ENCODE measurements at regions not wholly inside any gene's neighbourhood (a gene's known extent, or its start where the extent isn't known, plus 50 kb on each side); places are given as distances from the start of the nearest gene placed in this dataset.
A peak's percentile ranks its signal among the peaks of the same experiment; 100 is the strongest.

GRCh38 chr13:44068169-44068568 is 188.5 kb downstream of the LACC1 start:
- ATAC-seq, result no peak
- H3K27ac Mint-ChIP-seq, result no peak overlapping the region
- peaks cover 7% of the 10 kb centered on the region for H3K4me1 Mint-ChIP-seq
- H3K4me3 Mint-ChIP-seq, result no peak overlapping the region
- H3K36me3 Mint-ChIP-seq (ENCODE audit: low read depth), result peaks cover 2% of the 10 kb centered on the region
- no peak for DNase-seq
- peaks cover 17% of the 10 kb centered on the region for H3K27me3 Mint-ChIP-seq
- H3K9me3 Mint-ChIP-seq, result peaks cover 20% of the 10 kb centered on the region

GRCh38 chr13:44068737-44069136 is 189.0 kb downstream of the LACC1 start:
- DNase-seq (no peak), ATAC-seq (no peak)
- Mint-ChIP-seq H3K9me3 (peaks cover 21% of the 10 kb centered on the region), H3K4me3 (no peak overlapping the region), H3K27ac (no peak overlapping the region), H3K4me1 (peaks cover 7% of the 10 kb centered on the region), H3K27me3 (peaks cover 17% of the 10 kb centered on the region), H3K36me3 (ENCODE audit: low read depth) (peaks cover 2% of the 10 kb centered on the region)

- no peak for ATAC-seq
- Mint-ChIP-seq H3K36me3 (ENCODE audit: low read depth) (peaks cover 2% of the 10 kb centered on the region), H3K27ac (no peak overlapping the region)
These were observed 192.8 kb downstream of the LACC1 start for GRCh38 chr13:44072536-44072935.

GRCh38 chr13:44074611-44075010 is 194.9 kb downstream of the LACC1 start:
- Mint-ChIP-seq H3K4me3 (no peak overlapping the region), H3K27ac (no peak overlapping the region), H3K4me1 (no peaks in the 10 kb centered on the region), H3K27me3 (no peaks in the 10 kb centered on the region), H3K9me3 (peaks cover 17% of the 10 kb centered on the region), H3K36me3 (ENCODE audit: low read depth) (peaks cover 2% of the 10 kb centered on the region)
- no peak for ATAC-seq
- DNase-seq, result no peak

More at GRCh38 chr13:44072536-44072935, 192.8 kb downstream of the LACC1 start:
- H3K4me1 Mint-ChIP-seq, result peaks cover 7% of the 10 kb centered on the region
- H3K27me3 Mint-ChIP-seq, result peaks cover 4% of the 10 kb centered on the region
- H3K4me3 Mint-ChIP-seq, result no peak overlapping the region
- peaks cover 17% of the 10 kb centered on the region for H3K9me3 Mint-ChIP-seq
- no peak for DNase-seq

- peaks cover 2% of the 10 kb centered on the region for H3K36me3 Mint-ChIP-seq (ENCODE audit: low read depth)
- DNase-seq, result no peak
- H3K27me3 Mint-ChIP-seq, result no peaks in the 10 kb centered on the region
- H3K4me1 Mint-ChIP-seq, result no peaks in the 10 kb centered on the region
- peaks cover 17% of the 10 kb centered on the region for H3K9me3 Mint-ChIP-seq
- ATAC-seq, result no peak
- no peak overlapping the region for H3K27ac Mint-ChIP-seq
- H3K4me3 Mint-ChIP-seq, result no peak overlapping the region
These were observed 195.4 kb downstream of the LACC1 start for GRCh38 chr13:44075113-44075512.

- Mint-ChIP-seq H3K4me3 (no peak overlapping the region), H3K27me3 (peaks cover 2% of the 10 kb centered on the region), H3K4me1 (no peaks in the 10 kb centered on the region), H3K27ac (no peak overlapping the region), H3K9me3 (no peaks in the 10 kb centered on the region), H3K36me3 (ENCODE audit: low read depth) (no peaks in the 10 kb centered on the region)
- ATAC-seq (no peak), DNase-seq (no peak)
These were observed 199.2 kb downstream of the LACC1 start for GRCh38 chr13:44078806-44079376.

GRCh38 chr13:44079413-44080205 is 199.9 kb downstream of the LACC1 start:
- Mint-ChIP-seq H3K9me3 (no peaks in the 10 kb centered on the region), H3K27ac (no peak overlapping the region), H3K4me3 (no peak overlapping the region), H3K4me1 (no peaks in the 10 kb centered on the region), H3K36me3 (ENCODE audit: low read depth) (no peaks in the 10 kb centered on the region), H3K27me3 (peaks cover 2% of the 10 kb centered on the region)
- ATAC-seq (no peak), DNase-seq (no peak)

GRCh38 chr13:44084146-44084545 is 204.4 kb downstream of the LACC1 start:
- Mint-ChIP-seq H3K4me1 (peaks cover 16% of the 10 kb centered on the region), H3K4me3 (no peak overlapping the region), H3K36me3 (ENCODE audit: low read depth) (no peaks in the 10 kb centered on the region), H3K27ac (no peak overlapping the region), H3K9me3 (no peaks in the 10 kb centered on the region), H3K27me3 (peaks cover 12% of the 10 kb centered on the region)
- no peak for DNase-seq
- no peak for ATAC-seq

GRCh38 chr13:44086389-44086788 is 206.7 kb downstream of the LACC1 start:
- Mint-ChIP-seq H3K36me3 (ENCODE audit: low read depth) (no peaks in the 10 kb centered on the region), H3K27ac (no peak overlapping the region), H3K27me3 (peaks cover 12% of the 10 kb centered on the region), H3K9me3 (peaks cover 5% of the 10 kb centered on the region), H3K4me3 (no peak overlapping the region), H3K4me1 (peaks cover 29% of the 10 kb centered on the region)
- DNase-seq (no peak), ATAC-seq (no peak)

- Mint-ChIP-seq H3K4me3 (no peak overlapping the region), H3K9me3 (peaks cover 11% of the 10 kb centered on the region), H3K36me3 (ENCODE audit: low read depth) (no peaks in the 10 kb centered on the region), H3K4me1 (peaks cover 35% of the 10 kb centered on the region), H3K27ac (peak overlapping the region; percentile 83), H3K27me3 (peaks cover 10% of the 10 kb centered on the region)
- ATAC-seq, result peak; percentile 7
- no peak for DNase-seq
These were observed 208.7 kb downstream of the LACC1 start for GRCh38 chr13:44088411-44088810.

GRCh38 chr13:44088991-44089413 is 209.3 kb downstream of the LACC1 start:
- peaks cover 11% of the 10 kb centered on the region for H3K9me3 Mint-ChIP-seq
- no peaks in the 10 kb centered on the region for H3K36me3 Mint-ChIP-seq (ENCODE audit: low read depth)
- peaks cover 10% of the 10 kb centered on the region for H3K27me3 Mint-ChIP-seq
- H3K27ac Mint-ChIP-seq, result peak overlapping the region; percentile 83
- H3K4me1 Mint-ChIP-seq, result peaks cover 35% of the 10 kb centered on the region
- no peak for DNase-seq
- peak; percentile 86 for ATAC-seq
- H3K4me3 Mint-ChIP-seq, result no peak overlapping the region

GRCh38 chr13:44089452-44089851 is 209.7 kb downstream of the LACC1 start:
- peaks cover 10% of the 10 kb centered on the region for H3K27me3 Mint-ChIP-seq
- H3K27ac Mint-ChIP-seq, result peak overlapping the region; percentile 76
- peak overlapping the region; percentile 30 for H3K4me3 Mint-ChIP-seq
- H3K4me1 Mint-ChIP-seq, result peaks cover 35% of the 10 kb centered on the region
- H3K9me3 Mint-ChIP-seq, result peaks cover 11% of the 10 kb centered on the region
- no peaks in the 10 kb centered on the region for H3K36me3 Mint-ChIP-seq (ENCODE audit: low read depth)
- ATAC-seq, result no peak
- DNase-seq, result no peak

- Mint-ChIP-seq H3K27me3 (peaks cover 5% of the 10 kb centered on the region), H3K9me3 (peaks cover 11% of the 10 kb centered on the region), H3K4me1 (peaks cover 35% of the 10 kb centered on the region), H3K36me3 (ENCODE audit: low read depth) (no peaks in the 10 kb centered on the region), H3K4me3 (no peak overlapping the region), H3K27ac (no peak overlapping the region)
- ATAC-seq, result no peak
- no peak for DNase-seq
These were observed 212.6 kb downstream of the LACC1 start for GRCh38 chr13:44092078-44092970.

GRCh38 chr13:44093607-44094564 is 214.2 kb downstream of the LACC1 start:
- Mint-ChIP-seq H3K4me3 (no peak overlapping the region), H3K4me1 (peaks cover 22% of the 10 kb centered on the region), H3K36me3 (ENCODE audit: low read depth) (no peaks in the 10 kb centered on the region), H3K27ac (no peak overlapping the region), H3K27me3 (no peaks in the 10 kb centered on the region), H3K9me3 (peaks cover 11% of the 10 kb centered on the region)
- no peak for ATAC-seq
- DNase-seq, result no peak

Data from activated naive CD8-positive, alpha-beta T cell treated with anti-CD3 and anti-CD28 coated beads, Interleukin-2, amount 50 U/mL, for 24 hours (primary cell).